Kidney glomerular epithelial cell (primary cell): ENCODE measurements at regions not wholly inside any gene's neighbourhood (a gene's known extent, or its start where the extent isn't known, plus 50 kb on each side); places are given as distances from the start of the nearest gene placed in this dataset.
A peak's percentile ranks its signal among the peaks of the same experiment; 100 is the strongest.
"Not testable (repeated sequence)": the region's sequence is repeated elsewhere in the genome, so short reads cannot be mapped to it uniquely, and the experiment has no call there.

Experiments used
- DNase-seq: peaks from one replicate; lab custom pipeline; 2025; lab: John Stamatoyannopoulos, UW

DNA sequence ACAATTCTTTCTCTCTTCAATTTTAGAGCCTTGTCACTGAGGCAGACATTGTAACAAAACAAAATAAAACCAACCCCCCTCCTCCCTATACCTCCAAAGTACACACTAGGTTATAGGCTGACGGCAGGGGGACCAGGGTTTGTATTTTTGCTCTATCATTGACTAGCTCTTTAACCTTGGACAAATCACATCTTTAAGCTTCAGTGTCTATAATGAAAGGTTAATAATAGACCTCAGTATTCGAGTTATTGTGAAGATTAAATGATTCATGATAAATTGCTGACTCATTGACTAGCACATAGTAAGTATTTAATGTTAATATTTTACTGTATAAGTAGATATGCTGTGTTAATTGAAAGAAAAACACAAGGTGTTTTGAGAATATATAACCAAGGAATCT, 1267.6 kb upstream of the ADGRL2 start:
- DNase-seq: peak; percentile 5

DNA sequence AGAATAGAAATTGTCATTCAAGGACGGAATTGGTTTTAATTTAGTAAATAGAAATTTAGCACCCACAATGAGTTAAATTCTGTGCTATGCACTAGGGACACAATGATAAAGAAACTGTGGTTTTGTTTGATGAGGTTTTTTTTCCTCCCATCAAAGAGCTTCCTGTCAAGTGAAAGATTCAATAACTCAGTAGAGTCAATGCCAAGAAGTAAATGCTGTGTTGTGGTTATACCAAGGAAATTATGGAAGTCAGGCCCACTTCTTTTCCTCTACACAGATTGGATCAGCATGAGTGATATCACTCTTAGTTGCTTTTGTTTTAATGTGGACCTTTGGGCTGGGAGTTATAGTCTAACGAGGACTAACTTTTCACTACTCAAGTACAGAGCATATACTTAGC, 1269.6 kb upstream of the ADGRL2 start:
- DNase-seq: no peak

DNA sequence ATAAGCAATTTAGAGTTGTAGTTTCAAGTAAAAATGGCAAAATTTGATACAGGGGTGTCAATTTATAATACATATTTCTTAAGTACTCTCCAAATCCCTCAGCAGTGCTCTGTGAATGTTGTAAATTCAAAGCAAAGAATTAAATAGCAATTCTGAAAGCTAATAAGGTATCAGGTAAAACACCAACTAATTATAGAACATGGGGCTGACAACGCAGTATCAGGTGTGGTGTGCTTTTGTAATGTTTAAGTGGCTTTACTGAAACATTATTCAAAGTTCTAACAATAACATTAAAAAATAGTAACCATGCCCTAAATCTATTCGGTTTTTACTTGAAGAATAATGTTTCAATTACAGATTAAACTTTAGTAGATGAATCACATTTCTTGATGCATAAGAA, 1271.2 kb upstream of the ADGRL2 start:
- no peak for DNase-seq

DNA sequence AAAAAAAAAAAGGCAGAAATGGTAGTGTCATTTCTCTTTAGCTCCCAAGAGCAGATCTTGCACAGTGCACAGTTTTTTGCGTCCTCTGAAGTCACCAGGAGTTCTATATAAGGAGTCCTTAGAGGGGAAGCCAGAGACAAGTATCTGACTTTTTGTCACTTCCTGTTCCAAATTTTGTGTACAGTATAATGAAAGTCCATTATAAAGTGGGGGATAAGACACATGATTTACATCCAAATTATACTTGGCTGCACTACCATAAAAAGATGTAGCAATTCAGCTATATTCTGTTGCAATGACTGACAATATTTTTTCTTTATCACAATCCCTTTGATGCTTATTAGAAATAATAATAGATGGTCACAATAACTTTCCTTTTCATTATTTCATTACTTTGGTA, 1276.9 kb upstream of the ADGRL2 start:
- no peak for DNase-seq

DNA sequence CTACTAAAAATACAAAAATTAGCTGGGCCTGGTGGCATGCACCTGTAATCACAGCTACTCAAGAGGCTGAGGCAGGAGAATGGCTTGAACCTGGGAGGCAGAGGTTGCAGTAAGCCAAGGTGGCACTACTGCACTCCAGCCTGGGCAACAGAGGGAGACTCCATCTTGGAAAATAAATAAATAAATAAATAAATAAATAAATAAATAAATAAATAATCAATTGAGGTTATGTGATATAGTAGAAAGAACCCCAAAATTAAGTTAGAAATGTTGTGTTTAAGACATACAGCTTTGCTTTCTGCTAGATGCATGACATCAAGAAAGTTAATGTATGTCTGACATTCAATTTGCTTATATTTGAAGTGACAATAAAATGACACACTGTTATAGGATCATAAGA, 1277.7 kb upstream of the ADGRL2 start:
- not testable (repeated sequence) for DNase-seq

DNA sequence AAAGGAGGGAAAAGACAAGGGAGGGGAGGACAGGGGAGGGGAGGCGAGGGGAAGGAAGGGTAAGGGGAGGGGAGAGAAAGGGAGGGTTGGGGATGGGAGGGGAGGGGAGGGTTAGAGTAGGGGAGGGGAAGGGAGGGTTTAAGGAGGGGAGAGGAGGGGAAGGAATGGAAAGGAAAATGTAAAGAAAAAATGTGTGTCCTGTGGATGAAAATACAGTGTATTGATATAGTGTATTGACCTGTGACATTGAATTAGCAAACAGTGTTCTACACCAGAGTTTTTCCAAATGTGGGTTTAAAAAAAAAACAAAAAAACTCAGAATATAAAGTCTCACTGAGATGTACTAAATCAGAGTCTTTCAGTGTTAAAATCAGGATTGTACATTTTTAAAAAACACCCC, 1279.8 kb upstream of the ADGRL2 start:
- DNase-seq: no peak

DNA sequence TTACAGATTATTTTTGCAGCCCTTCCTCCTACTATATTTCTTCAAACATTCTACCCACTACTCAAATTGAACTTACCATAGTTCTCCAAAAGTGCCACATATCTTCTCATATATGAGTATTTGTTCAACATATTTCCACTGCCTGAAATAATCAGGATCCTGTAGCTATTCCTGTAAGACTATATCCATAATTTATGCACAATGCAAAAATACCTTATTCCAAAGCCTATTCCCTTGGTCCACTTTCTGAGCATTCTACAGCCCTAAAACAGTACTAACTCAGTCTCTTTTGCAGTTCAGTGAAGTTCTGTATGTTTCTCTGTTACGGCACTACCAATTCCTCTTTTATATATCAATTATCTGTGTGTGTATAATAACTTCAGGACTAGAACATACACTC, 1283.7 kb upstream of the ADGRL2 start:
- no peak for DNase-seq

DNA sequence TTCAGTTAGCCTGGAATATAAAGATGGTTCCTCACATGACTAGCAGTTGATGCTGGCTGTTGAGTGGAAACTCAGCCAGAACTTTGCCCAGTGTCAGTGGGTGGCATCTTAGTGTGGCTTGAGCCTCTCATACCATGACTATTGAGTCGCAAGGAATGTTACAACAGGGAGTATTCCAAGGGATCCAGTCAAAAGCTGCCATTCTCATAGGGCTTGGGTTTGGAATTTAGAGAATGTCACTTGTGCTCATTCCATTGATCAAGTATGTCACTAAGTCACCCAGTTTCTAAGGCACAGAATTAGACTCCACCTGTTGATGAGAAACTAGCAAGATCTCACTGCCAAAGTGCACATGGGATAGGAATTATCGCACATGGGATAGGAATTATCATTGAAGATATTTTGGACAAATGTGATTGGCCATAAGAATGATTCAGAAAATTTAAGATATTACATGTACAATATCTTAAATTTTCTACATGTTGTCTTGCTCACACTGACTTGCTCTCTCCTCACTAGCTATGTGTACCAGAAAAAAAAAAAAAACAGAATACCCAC, 1290.7 kb upstream of the ADGRL2 start:
- no peak for DNase-seq

DNA sequence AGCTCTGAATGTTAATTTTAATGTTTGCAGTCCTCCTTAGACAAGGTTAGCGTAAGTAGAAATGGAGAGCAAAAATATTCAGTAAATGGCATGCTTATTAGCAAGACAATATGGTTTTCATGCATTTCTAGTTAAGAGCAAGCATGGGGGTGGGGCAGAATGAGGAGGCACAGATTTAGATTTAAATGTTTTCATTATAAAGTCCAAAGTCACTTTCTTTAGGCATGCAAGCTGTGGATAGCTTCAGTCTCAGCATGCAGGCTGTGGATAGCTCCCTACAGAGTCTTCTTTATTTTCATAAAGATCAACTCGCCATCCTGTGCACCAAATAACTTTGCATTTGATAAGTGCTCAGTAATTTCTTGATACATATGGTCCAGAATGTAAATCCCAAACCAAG, 1294.5 kb upstream of the ADGRL2 start:
- DNase-seq: no peak

DNA sequence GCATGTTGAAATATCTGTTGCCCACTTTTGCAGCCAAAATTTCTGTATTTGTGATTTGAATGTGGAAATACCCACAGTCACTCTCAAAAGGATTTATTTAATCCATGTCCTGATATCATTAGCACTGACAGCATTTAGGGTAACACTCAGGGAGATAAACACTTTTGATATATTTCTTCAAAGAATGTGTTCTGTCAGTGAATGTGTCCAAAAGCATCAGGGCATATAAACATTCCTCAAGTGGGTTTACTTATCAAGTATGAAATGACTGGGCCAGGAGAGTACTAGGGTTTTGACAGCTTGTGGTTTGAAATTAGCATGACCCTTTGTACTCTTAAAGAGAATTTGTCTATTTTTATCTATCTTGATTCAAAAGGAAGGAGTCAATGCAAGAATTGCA, 1302.1 kb upstream of the ADGRL2 start:
- DNase-seq: no peak

DNA sequence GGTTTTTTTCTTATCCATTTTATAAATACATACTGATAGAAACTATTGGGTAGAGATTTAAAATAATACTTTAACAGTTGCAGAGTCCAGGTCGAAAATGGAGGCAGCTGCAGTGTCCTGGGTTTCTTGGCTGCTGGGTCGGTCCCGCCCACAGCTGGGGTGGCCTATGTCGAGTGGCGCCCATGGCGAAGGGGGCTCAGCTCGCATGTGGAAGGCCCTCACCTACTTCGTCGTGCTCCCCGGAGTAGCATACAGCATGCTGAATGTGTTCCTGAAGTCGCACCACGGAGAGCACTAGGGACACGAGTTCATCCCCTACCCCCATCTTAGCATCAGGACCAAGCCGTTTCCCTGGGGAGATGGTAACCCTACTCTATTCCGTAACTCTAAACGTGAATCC, 1304.9 kb upstream of the ADGRL2 start:
- no peak for DNase-seq

DNA sequence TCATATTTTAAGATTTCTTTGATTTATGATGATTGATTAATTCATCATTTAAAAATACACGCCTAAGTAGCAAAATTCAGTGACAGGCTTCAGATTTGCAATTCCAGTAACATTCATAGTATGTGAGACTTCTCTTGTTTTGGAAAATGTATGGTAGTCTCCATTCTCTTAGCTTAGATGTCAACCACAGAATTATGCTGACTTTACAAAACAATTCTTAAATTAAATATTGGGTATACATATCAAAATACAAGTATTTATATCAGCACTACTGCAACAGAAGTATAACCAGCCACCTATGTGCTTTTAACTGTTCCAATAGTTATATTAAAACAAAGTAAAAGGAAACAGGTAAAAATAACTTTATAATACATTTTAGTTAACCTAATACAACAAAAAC, 1328.6 kb upstream of the ADGRL2 start:
- DNase-seq: no peak

DNA sequence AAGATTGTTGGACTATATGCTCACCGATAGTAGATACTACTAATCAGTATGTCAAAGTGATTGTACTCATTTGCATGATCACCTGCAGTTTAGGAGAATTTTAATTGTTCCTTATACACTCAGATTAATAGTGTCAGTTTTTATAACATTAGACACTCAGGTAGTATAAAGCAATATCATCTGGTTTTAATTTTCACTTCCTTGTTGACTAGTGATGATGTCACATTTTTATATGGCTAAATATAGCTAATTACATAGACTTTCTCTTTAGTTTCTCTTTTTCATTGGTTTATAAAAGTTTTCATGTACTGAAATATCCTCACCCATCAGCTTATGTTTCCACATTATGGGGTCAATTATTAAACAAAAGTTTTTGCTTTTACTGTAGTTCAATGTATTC, 1332.4 kb upstream of the ADGRL2 start:
- DNase-seq: no peak

DNA sequence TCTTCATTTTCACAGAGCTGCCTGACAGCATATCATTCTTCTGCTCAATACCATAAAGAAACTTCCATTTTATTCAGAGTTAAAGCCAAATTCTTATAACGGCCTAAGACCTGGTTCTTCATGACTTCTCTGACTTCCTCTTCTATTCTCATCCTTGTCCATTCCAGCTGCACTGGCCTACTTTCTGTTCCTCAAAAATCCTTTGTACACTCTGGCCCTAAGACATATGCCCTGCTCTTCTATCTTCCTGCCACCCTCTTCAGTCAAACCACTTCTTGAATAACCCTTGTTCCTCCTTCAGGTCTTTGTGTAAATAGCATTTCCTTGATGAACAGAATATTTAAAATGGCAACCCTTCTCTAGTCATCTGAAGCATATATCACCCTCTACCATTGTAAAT, 1338.7 kb upstream of the ADGRL2 start:
- no peak for DNase-seq

DNA sequence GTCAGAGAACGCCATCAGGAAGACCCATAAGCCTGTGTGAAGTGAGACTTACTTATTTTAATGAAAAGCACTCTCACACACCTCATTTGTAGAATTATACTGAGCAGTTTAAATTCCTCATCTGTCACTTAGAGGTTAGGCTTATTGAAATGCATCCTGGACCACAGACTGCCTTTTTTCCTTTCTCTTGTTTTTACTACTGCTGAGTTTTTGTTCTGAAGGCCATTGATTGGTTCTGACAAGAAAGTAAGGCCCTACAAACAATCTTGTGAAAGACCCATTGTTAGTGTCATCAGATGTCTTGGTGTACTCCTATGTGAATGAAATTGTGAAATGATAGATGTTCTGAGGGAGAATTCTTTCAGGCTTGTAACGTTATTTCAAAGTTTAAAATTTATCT, 1343.3 kb upstream of the ADGRL2 start:
- DNase-seq: no peak

DNA sequence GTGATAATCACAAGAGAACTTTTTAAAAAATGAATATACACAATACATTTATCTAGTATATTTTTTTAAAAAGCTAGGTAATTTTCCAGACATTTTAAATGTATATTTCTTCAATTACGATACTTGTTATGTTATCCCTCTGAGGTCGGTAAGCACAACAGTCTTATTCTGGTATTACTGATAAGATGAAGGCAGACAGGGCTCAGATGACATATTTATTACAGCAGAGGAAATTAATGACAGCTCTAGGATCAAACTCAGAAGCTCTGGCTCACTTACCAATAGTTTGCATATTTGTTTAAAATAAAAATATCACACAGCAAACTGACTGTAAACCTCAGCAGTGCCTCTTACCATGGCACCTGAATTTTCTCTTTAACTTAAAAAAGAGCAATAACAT, 1347.0 kb upstream of the ADGRL2 start:
- no peak for DNase-seq

DNA sequence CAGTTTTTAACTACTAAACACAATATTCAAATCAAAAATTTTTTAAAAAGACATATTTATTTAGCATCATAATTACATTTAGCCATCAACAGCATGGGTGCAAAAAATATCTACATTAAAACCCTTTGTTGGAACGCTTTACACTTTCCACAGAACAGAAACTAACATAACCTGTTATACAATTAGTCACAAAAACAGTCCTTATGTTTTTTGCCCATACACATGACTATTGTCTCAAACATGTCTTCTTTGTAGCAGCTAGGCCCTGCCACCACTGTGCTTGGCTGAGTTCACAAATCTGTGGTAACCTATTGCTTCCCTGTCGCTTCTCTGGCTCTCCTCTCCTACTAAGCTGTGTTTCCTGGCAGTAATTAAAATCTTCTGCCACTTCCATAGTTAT, 1350.0 kb upstream of the ADGRL2 start:
- no peak for DNase-seq

DNA sequence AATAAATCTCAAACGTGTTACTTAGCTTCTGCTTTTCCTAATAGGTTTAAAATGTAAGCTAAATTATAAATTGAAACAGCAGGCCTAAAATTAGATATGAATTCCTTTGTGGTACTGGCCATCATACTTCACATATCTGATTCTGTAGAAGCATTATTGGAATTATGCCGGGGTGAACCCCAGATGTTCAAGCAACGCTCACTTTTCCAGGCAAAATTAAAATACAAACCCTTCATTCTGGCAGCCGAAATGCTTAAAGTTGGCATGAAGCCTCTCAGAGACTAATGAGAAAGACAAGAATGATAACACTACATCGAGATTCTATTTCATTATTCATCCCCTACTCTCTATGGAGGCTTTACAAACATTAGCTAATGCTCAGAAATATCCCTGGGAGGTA, 1352.7 kb upstream of the ADGRL2 start:
- DNase-seq: no peak

DNA sequence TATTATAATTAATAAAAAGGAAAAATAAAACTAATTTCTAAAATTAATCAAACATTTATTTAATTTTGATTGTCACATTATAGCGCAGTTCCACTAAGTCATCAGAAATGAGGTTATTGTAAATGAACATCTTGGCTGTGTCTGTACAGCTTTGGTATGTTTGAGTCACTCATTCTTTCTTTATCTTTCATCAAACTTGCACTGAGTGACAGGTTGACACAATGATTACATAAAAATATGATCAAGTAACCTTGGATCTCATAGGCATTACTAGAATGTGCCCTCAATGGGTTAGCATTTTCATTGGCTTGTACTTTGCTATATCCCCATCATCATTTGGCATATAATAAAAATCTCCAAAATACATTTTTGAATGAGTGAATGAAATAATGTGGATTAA, 1353.2 kb upstream of the ADGRL2 start:
- no peak for DNase-seq

DNA sequence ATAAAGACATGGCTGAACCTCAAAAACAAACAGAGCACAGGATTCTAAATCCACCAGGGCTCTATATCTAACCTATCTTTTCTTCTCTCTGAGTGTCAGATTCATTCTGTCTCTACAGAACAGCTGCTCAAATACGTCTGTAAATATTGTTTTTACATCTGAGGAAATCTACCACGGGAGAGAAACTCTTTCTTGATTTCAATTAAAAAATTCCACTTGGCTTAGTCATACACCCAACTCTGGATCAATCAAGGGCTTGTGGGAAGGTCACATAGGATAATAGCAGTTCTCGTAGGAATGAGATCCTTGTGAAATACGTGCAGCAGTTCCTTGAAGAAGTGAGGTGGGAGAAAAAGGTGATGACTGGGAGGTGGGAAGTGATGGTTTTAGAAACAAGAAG, 1355.7 kb upstream of the ADGRL2 start:
- no peak for DNase-seq

DNA sequence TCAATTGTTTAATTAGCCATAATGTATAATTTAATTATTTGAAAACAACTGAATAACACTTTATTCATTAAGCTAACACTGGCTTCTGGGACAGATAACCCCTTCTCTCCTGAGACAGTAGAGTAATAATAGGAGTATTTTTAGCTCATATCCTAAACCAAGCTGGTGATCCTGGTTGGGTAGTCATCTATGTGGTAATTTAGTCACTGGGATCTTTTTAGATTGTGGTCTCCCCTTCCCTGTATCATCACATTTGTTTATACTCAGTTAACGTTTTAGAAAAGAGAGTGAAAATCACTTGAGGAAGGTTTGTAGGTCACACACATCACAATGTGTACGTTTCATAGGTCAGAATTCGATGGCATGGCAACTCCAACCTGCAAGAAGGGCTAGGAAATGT, 1356.6 kb upstream of the ADGRL2 start:
- no peak for DNase-seq

DNA sequence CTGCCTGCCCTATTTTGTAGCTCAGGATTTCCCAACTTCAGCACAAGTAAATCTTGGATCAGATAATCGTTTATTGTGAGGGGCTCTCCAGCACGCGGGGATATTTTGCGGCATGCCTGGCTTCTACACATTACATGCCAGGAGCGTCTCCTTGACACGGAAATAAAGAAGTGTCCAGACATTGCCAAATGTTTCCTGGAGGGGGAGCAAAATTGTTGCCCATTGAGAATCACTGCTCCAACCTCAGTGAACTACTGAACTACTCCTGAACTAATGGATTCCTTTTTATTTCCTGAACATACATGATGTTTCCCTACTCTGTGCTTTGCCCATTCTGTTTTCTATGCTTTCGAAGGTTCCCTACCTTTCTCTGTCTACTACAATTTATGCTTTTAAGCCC, 1359.1 kb upstream of the ADGRL2 start:
- no peak for DNase-seq

DNA sequence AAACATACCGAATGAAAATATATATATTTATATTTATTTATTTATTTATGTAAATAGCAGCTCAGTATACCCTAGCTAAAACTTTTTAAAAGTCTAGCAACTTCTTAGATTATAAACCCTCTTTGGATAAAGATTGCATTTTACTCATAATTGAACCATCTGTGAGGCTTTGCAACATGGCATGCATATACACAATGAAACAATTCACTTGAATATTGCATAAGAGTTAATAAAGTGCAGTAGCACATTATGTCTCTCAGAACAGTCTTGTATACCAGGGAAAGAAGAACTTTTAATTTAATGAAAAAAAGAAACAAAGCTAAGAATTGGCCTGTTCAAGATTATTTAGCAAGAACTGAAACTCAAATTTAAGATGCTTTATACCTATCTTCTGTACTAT, 1363.9 kb upstream of the ADGRL2 start:
- no peak for DNase-seq

DNA sequence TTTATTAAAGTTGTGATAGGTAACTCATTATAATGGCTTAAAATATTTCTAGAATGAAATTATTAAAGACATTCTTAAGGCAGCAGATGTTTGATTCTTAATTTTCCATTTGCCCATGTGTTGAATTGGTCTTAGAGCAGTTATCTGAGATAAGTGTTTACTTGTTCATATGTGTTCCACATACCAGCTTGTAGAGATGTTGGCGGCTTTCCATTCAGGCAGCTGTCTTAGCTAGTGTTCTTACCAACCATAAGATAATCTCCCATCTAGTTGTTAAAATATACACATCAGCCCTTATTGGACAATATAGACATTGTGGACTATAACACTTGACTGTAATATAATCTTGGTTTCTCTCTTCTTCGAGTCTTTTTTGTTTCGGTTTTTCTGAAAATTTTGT, 1372.9 kb upstream of the ADGRL2 start:
- DNase-seq: no peak

DNA sequence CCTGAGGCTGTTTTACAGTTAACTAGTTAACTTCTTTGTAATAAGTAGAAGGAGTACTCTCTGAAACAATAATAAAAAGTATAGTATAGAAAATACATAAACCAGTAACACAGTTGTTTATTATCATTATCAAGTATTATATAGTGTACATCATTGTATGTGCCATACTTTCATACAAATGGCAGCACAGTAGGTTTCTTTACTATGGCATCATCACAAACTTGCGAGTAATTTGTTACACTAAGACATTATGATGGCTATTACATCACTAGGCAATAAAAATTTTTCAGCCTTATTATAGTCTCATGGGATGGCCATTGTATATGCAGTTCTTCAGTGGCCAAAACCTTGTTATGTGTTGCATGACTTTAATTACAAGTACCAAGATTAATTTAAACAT, 1376.5 kb upstream of the ADGRL2 start:
- no peak for DNase-seq
